Keratinocyte (primary cell): ENCODE measurements at regions not wholly inside any gene's neighbourhood (a gene's known extent, or its start where the extent isn't known, plus 50 kb on each side); places are given as distances from the start of the nearest gene placed in this dataset.

Source experiments
- DNase-seq: peaks from one replicate; pipeline ENCODE4 v3.0.0-alpha.2; 2011; ENCODE audit warnings: low read depth, missing footprints, low spot score
- FAIRE-seq: peaks from 2 replicates; lab custom pipeline; 2011; peaks lifted over from hg19 to GRCh38; lab: Jason Lieb, UNC
- H2AFZ ChIP-seq: 2 replicates; pipeline ENCODE4 v1.6.0; 2012; ENCODE audit warnings: low read length, control low read depth, inconsistent platforms; ENCODE audit not compliant: control insufficient read depth
- H3K27ac ChIP-seq: 2 replicates; pipeline ENCODE4 v1.5.1; 2011; ENCODE audit warnings: low read length; ENCODE audit not compliant: control insufficient read depth, insufficient read depth
- H3K27me3 ChIP-seq: 3 replicates; pipeline ENCODE4 v1.6.0; 2011; ENCODE audit warnings: low read length; ENCODE audit not compliant: control insufficient read depth, insufficient read depth; ENCODE audit errors: extremely low read depth
- H3K36me3 ChIP-seq, 2 experiments: 2 replicates in 1 of 2; 3 replicates in 1 of 2; pipeline ENCODE4 v1.5.1; 2011; ENCODE audit warnings: low read length in 2 of 2, mild to moderate bottlenecking in 1 of 2; ENCODE audit not compliant: control insufficient read depth in 2 of 2, insufficient read depth in 2 of 2; ENCODE audit errors: extremely low read depth in 1 of 2
- H3K4me1 ChIP-seq: 3 replicates; pipeline ENCODE4 v1.5.1; 2011; ENCODE audit warnings: low read length; ENCODE audit not compliant: control insufficient read depth, insufficient read depth; ENCODE audit errors: extremely low read depth
- H3K4me2 ChIP-seq: 3 replicates; pipeline ENCODE4 v1.6.0; 2011; ENCODE audit warnings: low read depth, low read length; ENCODE audit not compliant: control insufficient read depth, insufficient read depth; ENCODE audit errors: extremely low read depth
- H3K4me3 ChIP-seq, 3 experiments: fragments of 200-600 bp in 1 of 3; sonication (generic) in 1 of 3; 2 replicates in 2 of 3; 3 replicates in 1 of 3; pipeline ENCODE4 v1.5.1; 2011 to 2016; ENCODE audit warnings: low read length in 3 of 3, mild to moderate bottlenecking in 3 of 3, control low read depth in 2 of 3, inconsistent platforms in 1 of 3, low read depth in 1 of 3, mixed read lengths in 1 of 3, mixed run types in 1 of 3, moderate library complexity in 1 of 3; ENCODE audit not compliant: control insufficient read depth in 2 of 3, insufficient read depth in 2 of 3; ENCODE audit errors: extremely low read depth in 1 of 3
- H3K79me2 ChIP-seq: 2 replicates; pipeline ENCODE4 v1.6.0; 2012; ENCODE audit warnings: low read length; ENCODE audit not compliant: control insufficient read depth, insufficient read depth
- H3K9ac ChIP-seq: 3 replicates; pipeline ENCODE4 v1.6.0; 2011; ENCODE audit warnings: low read length; ENCODE audit not compliant: control insufficient read depth, insufficient read depth; ENCODE audit errors: extremely low read depth
- H3K9me1 ChIP-seq: 3 replicates; pipeline ENCODE4 v1.6.0; 2011; ENCODE audit warnings: low read length; ENCODE audit not compliant: control insufficient read depth, insufficient read depth; ENCODE audit errors: extremely low read depth
- H3K9me3 ChIP-seq: 2 replicates; pipeline ENCODE4 v1.5.1; 2012; ENCODE audit warnings: low read depth, low read length; ENCODE audit not compliant: control insufficient read depth
- H4K20me1 ChIP-seq: 3 replicates; pipeline ENCODE4 v1.6.0; 2011; ENCODE audit warnings: low read length; ENCODE audit not compliant: control insufficient read depth, insufficient read depth; ENCODE audit errors: extremely low read depth
- CTCF ChIP-seq, 3 experiments: IDR thresholded peaks in 1 of 3; conservative IDR thresholded peaks in 1 of 3; optimal IDR thresholded peaks in 1 of 3; 2 replicates in 2 of 3; 3 replicates in 1 of 3; pipeline versions ENCODE3 to v1.5.1; 2011; ENCODE audit warnings: low read length in 3 of 3, mild to moderate bottlenecking in 3 of 3, moderate library complexity in 2 of 3, control low read depth in 1 of 3, inconsistent platforms in 1 of 3; ENCODE audit not compliant: insufficient read depth in 2 of 3; ENCODE audit errors: extremely low read depth in 1 of 3
- EZH2 ChIP-seq: IDR thresholded peaks from one replicate; pipeline ENCODE4 v1.6.1; 2012; ENCODE audit warnings: inconsistent platforms, mild to moderate bottlenecking, low read length, moderate library complexity
- dilution Hi-C: fragments of 300-500 bp; cut with MboI; formaldehyde crosslinking; loops from one replicate; pipeline ENCODE4 v1.7.0; 2020; ENCODE audit warnings: low sequenced_read_pairs; ENCODE audit not compliant: extremely low pct_ligation_motif_present

DNA sequence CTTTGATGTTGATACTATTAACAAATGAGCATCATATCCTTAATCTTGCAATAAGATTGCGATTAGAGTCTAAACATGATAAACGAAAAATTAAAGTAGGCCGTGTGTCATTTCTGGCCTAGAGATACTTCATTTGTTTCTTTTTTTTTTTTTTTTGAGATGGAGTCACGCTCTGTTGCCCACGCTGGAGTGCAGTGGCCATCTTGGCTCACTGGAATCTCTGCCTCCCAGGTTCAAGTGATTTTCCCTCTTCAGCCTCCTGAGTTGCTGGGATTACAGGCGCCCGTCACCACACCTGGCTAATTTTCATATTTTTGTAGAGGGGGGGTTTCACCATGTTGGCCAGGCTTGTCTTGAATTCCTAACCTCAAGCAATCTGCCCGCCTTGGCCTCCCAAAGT is 446.9 kb downstream of the PCNX1 start:
- peak overlapping the region; percentile 65 for H3K27ac ChIP-seq
- no peaks in the 10 kb centered on the region for H3K9me3 ChIP-seq
- H3K4me2 ChIP-seq = peak overlapping the region; percentile 33
- peaks cover 31% of the 10 kb centered on the region for H3K4me1 ChIP-seq
- no peak overlapping the region for H2AFZ ChIP-seq
- no peak for FAIRE-seq
- TF ChIP-seq CTCF (optimal IDR thresholded peaks at IDR 0.05 in 1 of 3, IDR thresholded peaks at IDR 0.05 in 1 of 3, conservative IDR thresholded peaks at IDR 0.05 in 1 of 3; ENCODE audit: extremely low read depth in 1 of 3, insufficient read depth in 2 of 3, low read length in 3 of 3) (no peak), EZH2 (no peak)
- peaks cover 43% of the 10 kb centered on the region for H3K79me2 ChIP-seq
- no peaks in the 10 kb centered on the region for H4K20me1 ChIP-seq
- H3K9ac ChIP-seq = peak overlapping the region; percentile 59
- peaks cover 2 to 4% of the 10 kb centered on the region in 2 experiments for H3K36me3 ChIP-seq
- no peaks in the 10 kb centered on the region for H3K9me1 ChIP-seq
- no peak for DNase-seq
- dilution Hi-C loops = no loop called here
- no peak overlapping the region for H3K4me3 ChIP-seq
- H3K27me3 ChIP-seq = no peaks in the 10 kb centered on the region

GRCh38 chr14:71354801-71355200 is 447.5 kb downstream of the PCNX1 start:
- peak; percentile 93 for FAIRE-seq
- Histone ChIP-seq H3K36me3 (peaks cover 2 to 4% of the 10 kb centered on the region in 2 experiments), H3K9ac (peak overlapping the region; percentile 59), H4K20me1 (no peaks in the 10 kb centered on the region), H2AFZ (no peak overlapping the region), H3K4me1 (peaks cover 31% of the 10 kb centered on the region), H3K4me3 (peak overlapping the region in 1 of 3 experiments; percentile 23), H3K27me3 (no peaks in the 10 kb centered on the region), H3K79me2 (peaks cover 41% of the 10 kb centered on the region), H3K4me2 (peak overlapping the region; percentile 68), H3K27ac (peak overlapping the region; percentile 65), H3K9me3 (no peaks in the 10 kb centered on the region), H3K9me1 (no peaks in the 10 kb centered on the region)
- dilution Hi-C loops = no loop called here
- TF ChIP-seq CTCF (optimal IDR thresholded peaks at IDR 0.05 in 1 of 3, IDR thresholded peaks at IDR 0.05 in 1 of 3, conservative IDR thresholded peaks at IDR 0.05 in 1 of 3; ENCODE audit: extremely low read depth in 1 of 3, insufficient read depth in 2 of 3, low read length in 3 of 3) = no peak
- TF ChIP-seq EZH2 = no peak
- DNase-seq = peak; percentile 49
